Left ventricle myocardium inferior (tissue), 1 donor: ENCODE measurements at regions not wholly inside any gene's neighbourhood (a gene's known extent, or its start where the extent isn't known, plus 50 kb on each side); places are given as distances from the start of the nearest gene placed in this dataset.

Experiments used
- DNase-seq: peaks from one replicate; pipeline ENCODE4 v3.0.0-alpha.2; 2020
- H3K27ac ChIP-seq: fragments of 200-600 bp; replicated peaks from 2 replicates; pipeline ENCODE4 v1.8.0; 2021
- H3K27me3 ChIP-seq: fragments of 200-600 bp; 2 replicates; pipeline ENCODE4 v1.8.0; 2021; ENCODE audit warnings: low read depth
- H3K36me3 ChIP-seq: fragments of 200-600 bp; 2 replicates; pipeline ENCODE4 v1.8.0; 2021
- H3K4me1 ChIP-seq: fragments of 200-600 bp; 2 replicates; pipeline ENCODE4 v1.8.0; 2021
- H3K4me3 ChIP-seq: fragments of 200-600 bp; 2 replicates; pipeline ENCODE4 v1.8.0; 2021; ENCODE audit warnings: mild to moderate bottlenecking, moderate library complexity
- H3K9me3 ChIP-seq: fragments of 200-600 bp; replicated peaks from 2 replicates; pipeline ENCODE4 v1.8.0; 2021
- intact Hi-C: fragments of 100-400 bp; cut with micrococcal nuclease; formaldehyde crosslinking; loops from one replicate; pipeline ENCODE4 v1.11.0; 2022
- TF ChIP-seq, protein P1 (sequence below): fragments of 200-600 bp; IDR thresholded peaks from 2 replicates; pipeline ENCODE4 v1.8.0; 2021; ENCODE audit warnings: antibody characterized with exemption, mild to moderate bottlenecking, borderline replicate concordance
- donor health status: DM: no; HTN: yes; CAD: no; lungs with severe emphysema.

GRCh38 chr3:87800516-87800915, 258.3 kb downstream of the CGGBP1 start:
- TF ChIP-seq, protein P1, sequence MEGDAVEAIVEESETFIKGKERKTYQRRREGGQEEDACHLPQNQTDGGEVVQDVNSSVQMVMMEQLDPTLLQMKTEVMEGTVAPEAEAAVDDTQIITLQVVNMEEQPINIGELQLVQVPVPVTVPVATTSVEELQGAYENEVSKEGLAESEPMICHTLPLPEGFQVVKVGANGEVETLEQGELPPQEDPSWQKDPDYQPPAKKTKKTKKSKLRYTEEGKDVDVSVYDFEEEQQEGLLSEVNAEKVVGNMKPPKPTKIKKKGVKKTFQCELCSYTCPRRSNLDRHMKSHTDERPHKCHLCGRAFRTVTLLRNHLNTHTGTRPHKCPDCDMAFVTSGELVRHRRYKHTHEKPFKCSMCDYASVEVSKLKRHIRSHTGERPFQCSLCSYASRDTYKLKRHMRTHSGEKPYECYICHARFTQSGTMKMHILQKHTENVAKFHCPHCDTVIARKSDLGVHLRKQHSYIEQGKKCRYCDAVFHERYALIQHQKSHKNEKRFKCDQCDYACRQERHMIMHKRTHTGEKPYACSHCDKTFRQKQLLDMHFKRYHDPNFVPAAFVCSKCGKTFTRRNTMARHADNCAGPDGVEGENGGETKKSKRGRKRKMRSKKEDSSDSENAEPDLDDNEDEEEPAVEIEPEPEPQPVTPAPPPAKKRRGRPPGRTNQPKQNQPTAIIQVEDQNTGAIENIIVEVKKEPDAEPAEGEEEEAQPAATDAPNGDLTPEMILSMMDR = no peak
- no peaks in the 10 kb centered on the region for H3K9me3 ChIP-seq
- H3K27me3 ChIP-seq = no peaks in the 10 kb centered on the region
- no peaks in the 10 kb centered on the region for H3K36me3 ChIP-seq
- H3K4me1 ChIP-seq = no peaks in the 10 kb centered on the region
- DNase-seq = no peak
- intact Hi-C loops = no loop called here
- H3K4me3 ChIP-seq = no peak overlapping the region
- no peak overlapping the region for H3K27ac ChIP-seq

DNA sequence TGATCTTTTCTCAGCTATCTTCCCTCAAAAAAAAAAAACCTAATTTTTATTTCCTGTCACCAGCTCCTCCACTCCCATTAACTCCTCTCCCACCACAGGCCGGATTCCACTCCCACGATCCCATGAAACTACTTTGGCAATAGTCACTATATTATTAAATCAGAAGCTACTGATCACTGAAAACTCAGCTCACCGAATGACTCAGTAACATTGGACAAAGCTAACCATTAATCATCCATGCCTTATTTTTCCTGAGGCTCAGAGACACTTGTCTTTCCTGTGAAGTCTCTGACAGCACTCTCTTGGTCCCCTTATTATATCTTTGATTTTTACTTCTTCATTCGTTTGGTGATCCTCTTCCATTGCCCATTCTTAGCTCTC, 260.2 kb downstream of the CGGBP1 start:
- H3K9me3 ChIP-seq = no peaks in the 10 kb centered on the region
- DNase-seq = no peak
- intact Hi-C loops = no loop called here
- H3K4me1 ChIP-seq = no peaks in the 10 kb centered on the region
- H3K27ac ChIP-seq = no peak overlapping the region
- peaks cover 16% of the 10 kb centered on the region for H3K27me3 ChIP-seq
- no peaks in the 10 kb centered on the region for H3K36me3 ChIP-seq
- TF ChIP-seq, protein P1 = no peak
- no peak overlapping the region for H3K4me3 ChIP-seq

GRCh38 chr3:87797872-87798566, 260.8 kb downstream of the CGGBP1 start:
- no peak for DNase-seq
- intact Hi-C loops = no loop called here
- peaks cover 21% of the 10 kb centered on the region for H3K27me3 ChIP-seq
- H3K36me3 ChIP-seq = no peaks in the 10 kb centered on the region
- H3K9me3 ChIP-seq = no peaks in the 10 kb centered on the region
- H3K4me3 ChIP-seq = no peak overlapping the region
- no peak overlapping the region for H3K27ac ChIP-seq
- TF ChIP-seq, protein P1 = no peak
- peaks cover 5% of the 10 kb centered on the region for H3K4me1 ChIP-seq

- Histone ChIP-seq H3K9me3 (no peaks in the 10 kb centered on the region), H3K27me3 (peaks cover 33% of the 10 kb centered on the region), H3K4me3 (no peak overlapping the region), H3K4me1 (peaks cover 13% of the 10 kb centered on the region), H3K36me3 (no peaks in the 10 kb centered on the region), H3K27ac (no peak overlapping the region)
- TF ChIP-seq, protein P1 = no peak
- intact Hi-C loops = no loop called here
- DNase-seq = no peak
Observed at GRCh38 chr3:87796843-87797185, 262.0 kb downstream of the CGGBP1 start.

DNA sequence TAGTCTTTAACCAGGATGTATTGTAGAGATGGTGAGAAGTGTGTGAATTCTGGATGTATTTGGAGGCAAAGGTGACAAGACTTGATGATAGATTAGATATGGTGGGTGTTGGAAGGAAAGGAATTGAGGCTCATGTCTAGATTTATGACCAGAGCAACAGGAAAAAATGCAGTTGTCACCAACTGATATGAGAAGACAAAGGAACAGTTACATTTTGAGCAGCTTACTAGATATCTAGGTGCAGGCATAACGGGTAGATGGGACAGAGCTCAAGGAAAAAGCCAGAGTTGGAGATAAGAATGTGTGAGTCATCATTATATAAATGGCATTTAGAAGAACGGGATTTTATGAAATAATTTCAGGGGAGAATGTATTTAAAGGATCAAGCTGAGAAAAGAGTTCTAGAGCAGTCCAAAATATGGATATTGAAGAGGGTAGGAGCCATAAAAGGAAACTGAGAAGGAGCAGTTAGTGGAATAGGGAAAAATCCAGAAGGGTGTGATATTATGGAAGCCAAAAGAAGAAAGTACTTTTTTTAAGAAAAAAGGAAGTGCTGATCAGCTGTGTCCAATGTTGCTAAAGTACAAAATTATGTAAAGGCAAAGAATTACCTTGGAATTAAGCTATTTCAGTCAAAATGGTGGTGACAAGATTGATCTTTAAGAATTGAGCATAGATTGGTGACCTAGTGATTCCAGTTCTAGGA, 262.5 kb downstream of the CGGBP1 start:
- Histone ChIP-seq H3K4me1 (peaks cover 13% of the 10 kb centered on the region), H3K4me3 (no peak overlapping the region), H3K36me3 (no peaks in the 10 kb centered on the region), H3K9me3 (no peaks in the 10 kb centered on the region), H3K27me3 (peaks cover 38% of the 10 kb centered on the region), H3K27ac (peak overlapping the region; percentile 8)
- intact Hi-C loops = no loop called here
- TF ChIP-seq, protein P1 = no peak
- no peak for DNase-seq
